GM21390 (cell line): ENCODE measurements at regions not wholly inside any gene's neighbourhood (a gene's known extent, or its start where the extent isn't known, plus 50 kb on each side); places are given as distances from the start of the nearest gene placed in this dataset.
"Not testable (repeated sequence)": the region's sequence is repeated elsewhere in the genome, so short reads cannot be mapped to it uniquely, and the experiment has no call there.

Experiments used
- ATAC-seq: cut with Tn5 transposase; IDR thresholded peaks from one replicate; pipeline ENCODE4 v1.9.1; 2021; ENCODE audit not compliant: unreplicated experiment

- no peak for ATAC-seq
Observed at GRCh38 chr1:37158113-37158749, 123.9 kb upstream of the GRIK3 start.

GRCh38 chr1:37159102-37159501 lies 124.8 kb upstream of the GRIK3 start:
- ATAC-seq, result no peak

- ATAC-seq, result no peak
Observed at GRCh38 chr1:37161171-37161570, 126.9 kb upstream of the GRIK3 start.

GRCh38 chr1:37162059-37162458 lies 127.7 kb upstream of the GRIK3 start:
- no peak for ATAC-seq

- no peak for ATAC-seq
Observed at GRCh38 chr1:37166005-37166404, 131.7 kb upstream of the GRIK3 start.

- no peak for ATAC-seq
Observed at GRCh38 chr1:37167479-37167878, 133.2 kb upstream of the GRIK3 start.

GRCh38 chr1:37169241-37169640 lies 134.9 kb upstream of the GRIK3 start:
- ATAC-seq, result no peak

GRCh38 chr1:37169743-37170275 lies 135.5 kb upstream of the GRIK3 start:
- no peak for ATAC-seq

- ATAC-seq, result no peak
Observed at GRCh38 chr1:37171691-37172090, 137.4 kb upstream of the GRIK3 start.

- ATAC-seq, result no peak
Observed at GRCh38 chr1:37174341-37174740, 140.0 kb upstream of the GRIK3 start.

GRCh38 chr1:37174876-37175275 lies 140.6 kb upstream of the GRIK3 start:
- ATAC-seq, result no peak

- no peak for ATAC-seq
Observed at GRCh38 chr1:37175666-37176215, 141.4 kb upstream of the GRIK3 start.

GRCh38 chr1:37176269-37176668 lies 142.0 kb upstream of the GRIK3 start:
- ATAC-seq, result no peak

- no peak for ATAC-seq
Observed at GRCh38 chr1:37177230-37177864, 143.0 kb upstream of the GRIK3 start.

GRCh38 chr1:37181425-37181824 lies 147.1 kb upstream of the GRIK3 start:
- no peak for ATAC-seq

- no peak for ATAC-seq
Observed at GRCh38 chr1:37184789-37185188, 150.5 kb upstream of the GRIK3 start.

GRCh38 chr1:37186246-37186756 lies 152.0 kb upstream of the GRIK3 start:
- no peak for ATAC-seq

- no peak for ATAC-seq
Observed at GRCh38 chr1:37189111-37189510, 154.8 kb upstream of the GRIK3 start.

- no peak for ATAC-seq
Observed at GRCh38 chr1:37197411-37197810, 163.1 kb upstream of the GRIK3 start.

GRCh38 chr1:37214305-37214704 lies 180.0 kb upstream of the GRIK3 start:
- ATAC-seq, result not testable (repeated sequence)

- ATAC-seq, result no peak
Observed at GRCh38 chr1:37233606-37234005, 199.3 kb upstream of the GRIK3 start.

- no peak for ATAC-seq
Observed at GRCh38 chr1:37234941-37235418, 200.7 kb upstream of the GRIK3 start.
